Omental fat pad (tissue), 3 donors: ENCODE measurements at regions not wholly inside any gene's neighbourhood (a gene's known extent, or its start where the extent isn't known, plus 50 kb on each side); places are given as distances from the start of the nearest gene placed in this dataset.

Experiments
- ATAC-seq: fragments of 150-250 bp; one replicate; pipeline ENCODE4 v1.9.1; 2016; ENCODE audit warnings: mild to moderate bottlenecking, moderate library complexity; ENCODE audit not compliant: low FRiP score
- DNase-seq: peaks from one replicate; pipeline ENCODE4 v3.0.0-alpha.2; 2019; ENCODE audit warnings: low spot score
- TF ChIP-seq, protein P1 (sequence below), 3 donors: fragments of 450-650 bp; IDR thresholded peaks; one replicate each; pipeline ENCODE4 v1.5.1; 2016 to 2017; ENCODE audit warnings: antibody characterized with exemption in 3 of 3, mild to moderate bottlenecking in 3 of 3, moderate library complexity in 2 of 3

DNA sequence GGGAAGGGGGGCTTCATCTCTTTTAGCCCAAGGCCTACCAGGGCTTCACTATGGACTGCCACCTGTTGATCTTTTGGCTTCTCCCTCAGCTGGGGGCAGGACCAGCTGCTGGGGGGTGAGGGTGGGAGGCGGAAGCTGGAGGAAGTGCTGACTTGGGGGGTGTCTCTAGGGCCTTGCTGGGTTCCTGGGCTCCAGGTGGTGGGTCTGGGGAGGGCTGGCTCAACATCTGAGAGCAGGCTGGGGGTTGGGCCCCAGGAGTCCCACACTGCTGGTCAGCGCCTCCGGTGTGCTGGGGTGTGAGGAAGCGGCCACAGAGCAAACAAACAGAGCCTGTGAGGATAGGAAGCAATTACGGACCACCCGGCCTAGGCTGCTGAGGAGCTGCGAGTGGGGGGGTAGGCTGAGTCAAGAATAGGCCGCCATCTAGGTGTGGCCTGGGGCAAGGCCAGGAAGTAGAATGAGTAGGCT lies 85.7 kb downstream of the EFNB1 start:
- no peak for DNase-seq
- no peak for ATAC-seq
- TF ChIP-seq, protein P1, sequence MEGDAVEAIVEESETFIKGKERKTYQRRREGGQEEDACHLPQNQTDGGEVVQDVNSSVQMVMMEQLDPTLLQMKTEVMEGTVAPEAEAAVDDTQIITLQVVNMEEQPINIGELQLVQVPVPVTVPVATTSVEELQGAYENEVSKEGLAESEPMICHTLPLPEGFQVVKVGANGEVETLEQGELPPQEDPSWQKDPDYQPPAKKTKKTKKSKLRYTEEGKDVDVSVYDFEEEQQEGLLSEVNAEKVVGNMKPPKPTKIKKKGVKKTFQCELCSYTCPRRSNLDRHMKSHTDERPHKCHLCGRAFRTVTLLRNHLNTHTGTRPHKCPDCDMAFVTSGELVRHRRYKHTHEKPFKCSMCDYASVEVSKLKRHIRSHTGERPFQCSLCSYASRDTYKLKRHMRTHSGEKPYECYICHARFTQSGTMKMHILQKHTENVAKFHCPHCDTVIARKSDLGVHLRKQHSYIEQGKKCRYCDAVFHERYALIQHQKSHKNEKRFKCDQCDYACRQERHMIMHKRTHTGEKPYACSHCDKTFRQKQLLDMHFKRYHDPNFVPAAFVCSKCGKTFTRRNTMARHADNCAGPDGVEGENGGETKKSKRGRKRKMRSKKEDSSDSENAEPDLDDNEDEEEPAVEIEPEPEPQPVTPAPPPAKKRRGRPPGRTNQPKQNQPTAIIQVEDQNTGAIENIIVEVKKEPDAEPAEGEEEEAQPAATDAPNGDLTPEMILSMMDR (IDR thresholded peaks at IDR 0.05) = no peak

DNA sequence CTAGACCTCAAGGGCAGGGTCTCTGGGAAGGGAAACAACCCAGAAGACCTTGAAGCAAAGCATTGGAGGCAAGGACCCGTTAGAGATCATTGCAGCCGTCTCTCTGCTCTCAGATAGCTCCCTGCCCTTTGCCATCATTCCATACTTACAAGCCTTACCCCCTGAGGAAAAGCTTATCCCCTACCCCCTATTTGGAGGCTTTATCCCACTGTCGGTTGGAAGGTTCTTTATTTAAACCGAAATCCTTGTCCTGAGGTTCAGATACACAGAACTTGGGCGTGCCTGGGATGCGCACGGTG lies 84.4 kb downstream of the EFNB1 start:
- ATAC-seq (no peak), DNase-seq (no peak)
- TF ChIP-seq, protein P1 (IDR thresholded peaks at IDR 0.05) = no peak

DNA sequence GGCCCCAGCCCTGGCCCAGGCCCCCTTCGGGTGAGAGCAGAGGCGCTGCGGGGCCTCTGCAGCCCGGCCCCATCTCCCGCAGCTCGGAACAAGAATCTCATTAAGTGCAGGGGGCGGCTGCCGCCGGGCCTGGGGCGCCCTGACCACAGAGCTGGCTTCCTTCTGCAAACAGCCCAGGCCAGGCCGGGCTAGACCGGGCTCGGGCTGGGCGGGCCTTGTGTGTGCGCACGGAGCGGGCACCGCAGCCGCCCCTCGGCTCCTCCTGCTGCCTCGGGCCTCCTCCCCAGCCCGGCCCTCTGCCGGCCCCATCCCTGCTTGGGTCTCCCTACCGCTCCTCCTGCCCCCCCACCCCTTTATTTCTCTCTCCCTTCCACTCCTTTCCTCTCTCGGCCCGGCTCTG lies 83.3 kb downstream of the EFNB1 start:
- ATAC-seq = no peak

DNA sequence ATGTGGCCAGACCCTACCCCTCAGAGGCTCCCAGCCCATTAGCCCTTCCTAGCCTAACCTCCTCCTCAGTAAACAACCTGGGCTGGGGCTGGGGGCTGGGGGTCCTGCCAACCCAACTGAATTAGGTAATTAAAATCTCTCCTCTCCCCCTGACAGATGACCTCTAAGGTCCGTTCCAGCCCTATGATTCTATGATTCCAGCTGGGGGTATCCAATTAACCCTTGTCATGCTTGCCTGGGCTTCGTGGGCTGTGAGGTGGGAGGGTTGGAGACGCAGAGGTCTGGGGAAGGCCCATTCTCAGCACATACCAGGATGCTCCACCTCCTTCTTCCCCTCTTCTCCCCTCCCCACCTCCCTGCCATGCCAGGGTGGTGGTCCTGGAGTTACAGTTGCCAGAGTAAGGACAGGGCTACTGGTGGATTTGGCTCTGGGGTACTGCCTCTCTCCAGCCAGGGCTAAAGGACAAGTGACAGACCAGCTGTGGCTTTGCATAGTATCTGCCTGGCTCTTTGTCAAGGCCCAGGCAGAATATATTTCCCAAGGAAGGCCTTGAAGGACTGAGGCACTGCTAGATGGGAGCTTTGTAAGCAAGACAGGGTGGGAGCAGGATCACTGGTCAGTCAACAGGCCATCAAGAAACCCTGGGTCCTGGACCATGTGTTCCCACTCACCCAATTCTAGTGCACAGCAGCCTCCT lies 82.1 kb downstream of the EFNB1 start:
- ATAC-seq = no peak
- DNase-seq = no peak
- TF ChIP-seq, protein P1 (IDR thresholded peaks at IDR 0.05) = no peak

More for the DNA sequence above, 83.3 kb downstream of the EFNB1 start:
- TF ChIP-seq, protein P1 (IDR thresholded peaks at IDR 0.05) = no peak
- no peak for DNase-seq

DNA sequence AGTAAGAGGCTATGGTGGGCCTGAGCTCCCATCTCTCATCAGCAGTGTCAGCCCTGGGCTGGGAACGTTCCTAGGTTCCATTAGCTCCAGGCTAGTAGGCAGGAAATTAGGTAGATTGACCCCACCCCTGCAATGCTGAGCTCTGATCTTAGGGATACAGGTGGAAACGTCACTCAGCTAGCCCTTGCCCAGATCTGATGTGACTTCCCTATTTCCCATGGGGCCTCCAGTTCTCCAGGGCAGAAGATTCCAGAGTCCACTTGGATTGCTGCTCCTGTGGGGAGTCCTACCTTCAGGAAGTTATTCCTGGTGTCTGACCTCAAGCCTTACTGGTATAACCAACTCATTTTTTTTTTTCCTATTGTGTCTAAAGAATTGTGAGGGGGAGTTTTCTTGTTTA lies 81.1 kb downstream of the EFNB1 start:
- TF ChIP-seq, protein P1 (IDR thresholded peaks at IDR 0.05) = no peak
- ATAC-seq (no peak), DNase-seq (no peak)

DNA sequence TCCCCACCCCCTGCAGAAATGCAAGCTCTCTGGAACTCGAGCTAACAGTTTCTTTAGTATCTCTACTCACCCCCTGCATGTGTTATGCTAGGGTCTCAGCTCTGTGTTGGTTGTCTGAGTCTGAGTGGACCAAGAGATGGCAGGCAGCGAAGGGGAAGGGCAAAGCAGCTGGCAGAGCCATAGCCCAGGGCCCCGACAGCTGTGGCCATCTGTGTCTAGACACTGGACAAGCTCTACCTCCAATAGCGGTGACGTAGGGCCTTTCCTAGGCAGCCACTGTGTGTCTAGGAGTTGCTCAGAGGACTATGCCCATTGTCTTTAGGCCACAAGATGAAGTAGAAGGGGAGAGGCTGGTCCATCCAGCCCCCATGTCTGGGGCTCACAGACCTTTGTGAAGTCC lies 79.2 kb downstream of the EFNB1 start:
- no peak for DNase-seq
- no peak for ATAC-seq
- TF ChIP-seq, protein P1 (IDR thresholded peaks at IDR 0.05) = no peak

DNA sequence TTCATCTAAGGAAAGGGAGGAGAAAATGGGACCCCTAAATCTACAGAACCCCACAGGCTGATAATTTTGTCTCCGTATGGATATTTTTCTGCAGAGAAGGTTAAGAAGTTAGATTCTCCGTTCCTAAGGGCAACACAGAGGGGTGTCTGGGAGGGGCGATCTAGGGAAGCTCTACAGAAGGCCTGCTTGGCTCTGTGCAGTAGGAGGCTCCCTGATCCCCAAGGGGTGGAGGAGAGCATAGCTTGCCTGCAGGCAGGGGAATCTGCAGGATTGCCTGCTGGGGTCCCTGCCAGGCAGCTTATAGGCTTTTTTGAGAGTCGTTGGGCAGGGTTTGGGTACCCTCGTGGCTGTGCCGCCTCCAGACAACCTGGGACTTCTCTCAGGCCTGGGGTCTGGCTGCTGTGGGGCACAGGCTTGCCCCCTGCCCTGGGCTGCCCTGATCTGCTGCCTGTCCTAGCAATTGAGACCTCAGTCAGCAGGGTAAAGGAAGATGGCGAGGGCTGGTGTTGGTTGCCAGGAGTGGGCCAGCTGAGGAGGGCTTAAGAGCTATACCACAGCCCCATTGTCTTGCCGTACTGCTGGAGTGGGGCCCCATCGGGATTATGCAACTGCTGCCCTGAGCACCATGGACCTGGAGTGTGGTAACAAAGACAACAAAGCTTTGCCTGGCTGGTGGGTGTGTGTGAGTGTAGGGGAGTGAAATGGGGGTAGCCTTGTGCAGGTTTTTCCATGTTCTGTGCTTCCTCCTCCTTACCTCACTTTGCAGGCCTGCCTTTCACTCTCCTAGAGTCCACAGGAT lies 74.1 kb downstream of the EFNB1 start:
- TF ChIP-seq, protein P1 (IDR thresholded peaks at IDR 0.05) = no peak
- ATAC-seq (no peak), DNase-seq (no peak)
